GM10248 (cell line): ENCODE measurements at regions not wholly inside any gene's neighbourhood (a gene's known extent, or its start where the extent isn't known, plus 50 kb on each side); places are given as distances from the start of the nearest gene placed in this dataset.

ENCODE experiments used
- CTCF ChIA-PET: fragments of 300-600 bp; sonication (Branson Sonifier 250); formaldehyde crosslinking; extraction: SDS; loops from one replicate; lab custom pipeline; 2021; ENCODE audit warnings: antibody characterized with exemption; lab: Yijun Ruan, JAX
- POLR2A ChIA-PET: fragments of 350-650 bp; sonication (Branson Sonifier 250); formaldehyde crosslinking; extraction: SDS; loops from one replicate; lab custom pipeline; 2020; ENCODE audit warnings: antibody characterized with exemption; lab: Yijun Ruan, JAX
- DNase-seq: peaks from one replicate; pipeline ENCODE4 v3.0.0; 2012; ENCODE audit errors: extremely low spot score
- TF ChIP-seq, protein P1 (sequence below): IDR thresholded peaks from 2 replicates; pipeline ENCODE4 v1.5.1; 2012; ENCODE audit warnings: mild to moderate bottlenecking, low read depth; ENCODE audit errors: extremely low read depth, missing control alignments, control extremely low read depth

DNA sequence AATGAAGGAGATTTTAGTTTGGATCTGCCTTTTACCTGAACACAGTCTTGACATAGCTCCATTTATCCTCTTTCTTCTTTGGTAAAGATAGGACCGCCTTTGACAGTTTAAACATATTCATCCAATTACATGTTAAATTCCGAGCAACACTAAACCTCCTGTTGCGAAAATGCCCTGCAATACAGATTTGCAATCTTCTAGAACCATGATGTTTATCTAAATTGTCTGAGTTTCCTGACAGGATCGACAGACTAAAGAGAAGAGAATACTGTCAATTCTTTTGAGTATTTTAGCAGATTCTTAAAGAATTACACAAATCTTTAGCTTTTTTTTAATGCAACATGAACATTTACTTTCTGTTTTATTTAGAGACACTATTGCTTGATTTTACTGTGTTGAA, 1145.5 kb downstream of the CDH11 start:
- ChIA-PET POLR2A (no interaction called here), CTCF (interaction anchor here (1.3 kb wide), 2 partner anchors 20 to 38 kb away, joined by 3 to 4 read pairs; no protein-coding TSS in a partner anchor)
- TF ChIP-seq, protein P1, sequence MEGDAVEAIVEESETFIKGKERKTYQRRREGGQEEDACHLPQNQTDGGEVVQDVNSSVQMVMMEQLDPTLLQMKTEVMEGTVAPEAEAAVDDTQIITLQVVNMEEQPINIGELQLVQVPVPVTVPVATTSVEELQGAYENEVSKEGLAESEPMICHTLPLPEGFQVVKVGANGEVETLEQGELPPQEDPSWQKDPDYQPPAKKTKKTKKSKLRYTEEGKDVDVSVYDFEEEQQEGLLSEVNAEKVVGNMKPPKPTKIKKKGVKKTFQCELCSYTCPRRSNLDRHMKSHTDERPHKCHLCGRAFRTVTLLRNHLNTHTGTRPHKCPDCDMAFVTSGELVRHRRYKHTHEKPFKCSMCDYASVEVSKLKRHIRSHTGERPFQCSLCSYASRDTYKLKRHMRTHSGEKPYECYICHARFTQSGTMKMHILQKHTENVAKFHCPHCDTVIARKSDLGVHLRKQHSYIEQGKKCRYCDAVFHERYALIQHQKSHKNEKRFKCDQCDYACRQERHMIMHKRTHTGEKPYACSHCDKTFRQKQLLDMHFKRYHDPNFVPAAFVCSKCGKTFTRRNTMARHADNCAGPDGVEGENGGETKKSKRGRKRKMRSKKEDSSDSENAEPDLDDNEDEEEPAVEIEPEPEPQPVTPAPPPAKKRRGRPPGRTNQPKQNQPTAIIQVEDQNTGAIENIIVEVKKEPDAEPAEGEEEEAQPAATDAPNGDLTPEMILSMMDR = no peak
- no peak for DNase-seq

DNA sequence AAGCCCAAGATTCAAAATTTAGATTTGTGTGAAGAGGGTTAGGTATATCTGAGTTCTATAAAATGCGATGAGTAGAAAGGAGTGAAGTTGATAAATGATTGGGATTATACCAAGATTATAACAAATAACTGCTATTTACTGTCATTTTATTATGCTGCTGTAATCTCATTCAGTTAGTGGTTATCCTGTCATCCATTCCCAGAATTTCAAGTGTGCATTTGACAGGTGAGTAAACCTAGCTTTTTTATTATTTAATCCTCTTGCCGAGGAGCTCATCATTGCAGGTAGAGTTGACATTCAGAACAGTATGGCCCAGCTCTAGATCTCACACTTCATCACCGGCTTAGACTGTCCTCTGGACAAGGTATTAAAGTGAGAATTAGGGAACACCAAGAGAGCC, 1146.2 kb downstream of the CDH11 start:
- CTCF ChIA-PET = interaction anchor here (1.3 kb wide), 2 partner anchors 20 to 38 kb away, joined by 3 to 4 read pairs; no protein-coding TSS in a partner anchor
- POLR2A ChIA-PET = no interaction called here
- DNase-seq = no peak
- TF ChIP-seq, protein P1 = no peak

DNA sequence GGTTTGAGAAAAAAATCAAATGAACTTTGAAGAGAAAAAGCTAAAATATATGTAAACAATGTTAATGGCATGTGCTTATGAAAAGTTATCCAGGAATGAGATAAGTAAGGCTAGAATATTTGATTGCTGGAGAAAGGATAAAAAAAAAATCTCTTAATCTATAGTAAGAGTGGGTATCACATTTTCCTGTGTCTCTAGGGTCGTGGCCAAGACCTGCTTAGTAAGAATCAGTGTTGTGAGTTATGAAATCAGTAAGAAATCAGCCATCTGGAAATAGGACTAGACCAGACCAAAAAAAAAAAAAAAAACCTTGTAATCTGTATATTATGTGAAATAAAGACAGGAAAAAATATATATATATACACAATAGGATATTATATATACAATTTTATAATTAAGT, 1153.9 kb downstream of the CDH11 start:
- DNase-seq = no peak
- CTCF ChIA-PET = no interaction called here
- TF ChIP-seq, protein P1 = no peak
- POLR2A ChIA-PET = no interaction called here

DNA sequence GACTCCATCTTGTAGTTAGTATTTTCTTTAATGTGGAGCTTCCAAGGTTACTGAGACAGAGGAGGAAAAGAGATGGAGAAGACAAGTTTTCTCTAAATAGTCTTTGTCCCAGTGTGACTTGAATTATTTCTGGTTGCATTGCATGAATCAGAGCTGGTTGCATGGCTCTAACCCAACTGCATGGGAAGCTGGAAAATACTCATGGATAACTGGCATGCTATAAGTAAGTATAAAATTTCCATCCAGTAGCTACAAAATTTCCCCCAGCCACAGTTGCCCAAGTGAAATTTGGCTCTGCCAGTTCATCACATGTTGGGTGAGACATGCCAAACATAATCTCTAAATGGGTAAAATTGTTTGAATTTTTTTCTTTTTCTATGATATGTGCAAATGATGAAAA, 1161.5 kb downstream of the CDH11 start:
- TF ChIP-seq, protein P1 = no peak
- POLR2A ChIA-PET = no interaction called here
- CTCF ChIA-PET = no interaction called here
- DNase-seq = no peak

DNA sequence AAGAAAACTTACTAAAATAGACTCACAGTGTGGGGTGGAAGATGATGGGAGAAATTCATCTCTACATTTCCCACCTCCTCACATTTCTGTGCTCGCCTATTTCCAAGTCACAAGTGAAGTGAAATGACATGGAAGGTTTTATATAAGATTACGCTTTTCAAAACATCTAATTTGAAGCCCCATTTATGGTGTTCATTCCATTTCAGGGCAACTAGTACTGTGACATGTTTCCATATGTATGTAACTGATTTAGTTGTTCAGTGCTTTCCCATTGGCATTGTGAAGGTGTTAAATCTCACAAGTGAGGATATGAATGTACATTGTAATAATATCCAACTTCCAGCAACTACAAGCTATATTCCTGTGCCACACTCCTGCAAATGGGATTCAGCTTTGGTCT, 1174.8 kb downstream of the CDH11 start:
- TF ChIP-seq, protein P1 = no peak
- no peak for DNase-seq
- POLR2A ChIA-PET = no interaction called here
- CTCF ChIA-PET = no interaction called here

DNA sequence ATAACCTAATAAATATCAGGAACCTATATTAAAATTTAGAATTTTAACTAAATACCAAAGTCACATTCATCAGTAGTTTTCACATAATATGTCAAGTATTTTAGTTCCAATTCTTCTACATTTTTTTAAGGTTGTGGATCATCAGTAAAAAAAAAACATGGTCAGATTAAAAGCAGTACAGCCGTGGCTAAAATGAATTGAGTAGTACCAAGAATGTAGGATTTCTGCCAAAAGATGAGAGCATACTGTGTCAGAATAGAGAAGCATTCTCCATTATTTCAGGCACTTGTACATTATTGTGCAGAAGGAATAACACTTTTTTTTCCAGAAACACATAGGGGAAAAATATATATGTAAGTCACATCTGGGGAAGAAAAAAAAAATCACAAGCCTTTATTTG, 1176.1 kb downstream of the CDH11 start:
- ChIA-PET POLR2A (no interaction called here), CTCF (no interaction called here)
- TF ChIP-seq, protein P1 = no peak
- no peak for DNase-seq

DNA sequence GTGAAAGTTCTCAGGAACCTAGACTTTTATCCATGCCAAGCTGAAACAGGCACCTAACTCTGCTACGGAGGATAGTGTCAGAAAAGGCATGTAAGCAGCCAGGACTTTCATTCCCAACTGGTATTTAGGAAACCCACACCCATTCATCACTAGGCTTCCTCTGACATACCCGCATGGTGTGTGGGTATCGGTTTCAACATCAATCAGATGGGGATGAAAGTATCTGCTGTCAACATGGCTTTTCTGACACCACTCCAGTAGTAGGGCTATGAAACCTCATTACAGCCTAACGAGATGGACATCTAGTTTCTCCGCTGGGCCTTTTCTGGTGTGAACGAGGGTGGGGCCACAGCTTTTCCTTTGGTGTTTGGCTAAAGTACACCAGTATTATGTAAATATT, 1178.3 kb downstream of the CDH11 start:
- no peak for DNase-seq
- ChIA-PET POLR2A (no interaction called here), CTCF (no interaction called here)
- TF ChIP-seq, protein P1 = no peak
